ENCODE measurements at regions not wholly inside any gene's neighbourhood (a gene's known extent, or its start where the extent isn't known, plus 50 kb on each side); places are given as distances from the start of the nearest gene placed in this dataset.

GRCh38 chr1:4000811-4001251 is 100.8 kb upstream of the C1orf174 start:
- H3K4me1 Mint-ChIP-seq (ENCODE audit: low read depth, unreplicated experiment), result no peaks in the 10 kb centered on the region
- H3K27me3 Mint-ChIP-seq (ENCODE audit: unreplicated experiment), result peaks cover 22% of the 10 kb centered on the region
- H3K27ac Mint-ChIP-seq (ENCODE audit: unreplicated experiment), result no peak overlapping the region
- TF ChIP-seq CTCF (IDR thresholded peaks at IDR 0.05; ENCODE audit: unreplicated experiment), result no peak
- H3K36me3 Mint-ChIP-seq (ENCODE audit: insufficient read depth, unreplicated experiment), result peaks cover 5% of the 10 kb centered on the region
- CTCF ChIA-PET, result interaction anchor here (0.6 kb wide), 1 partner anchor 100 kb away, joined by 6 read pairs; the partner anchor contains the start of gene C1orf174
- DNase-seq, result no peak
- BruUV-seq (replicated peaks), result no TSS peak
- H3K9me3 Mint-ChIP-seq (ENCODE audit: low read depth, unreplicated experiment), result no peaks in the 10 kb centered on the region
- H3K4me3 Mint-ChIP-seq (ENCODE audit: low read depth, unreplicated experiment), result no peak overlapping the region
- intact Hi-C loops (cut with micrococcal nuclease; ENCODE audit: unreplicated experiment), result no loop called here

GRCh38 chr1:4001461-4001860 is 101.4 kb upstream of the C1orf174 start:
- CTCF ChIA-PET, result no interaction called here
- DNase-seq, result no peak
- Mint-ChIP-seq H3K36me3 (ENCODE audit: insufficient read depth, unreplicated experiment) (peaks cover 5% of the 10 kb centered on the region), H3K9me3 (ENCODE audit: low read depth, unreplicated experiment) (no peaks in the 10 kb centered on the region), H3K27me3 (ENCODE audit: unreplicated experiment) (peaks cover 20% of the 10 kb centered on the region), H3K4me3 (ENCODE audit: low read depth, unreplicated experiment) (no peak overlapping the region), H3K27ac (ENCODE audit: unreplicated experiment) (no peak overlapping the region), H3K4me1 (ENCODE audit: low read depth, unreplicated experiment) (no peaks in the 10 kb centered on the region)
- no TSS peak for BruUV-seq (replicated peaks)
- no peak for TF ChIP-seq CTCF (IDR thresholded peaks at IDR 0.05; ENCODE audit: unreplicated experiment)
- intact Hi-C loops (cut with micrococcal nuclease; ENCODE audit: unreplicated experiment), result no loop called here

- H3K36me3 Mint-ChIP-seq (ENCODE audit: insufficient read depth, unreplicated experiment), result peaks cover 5% of the 10 kb centered on the region
- intact Hi-C loops (cut with micrococcal nuclease; ENCODE audit: unreplicated experiment), result no loop called here
- no peak for TF ChIP-seq CTCF (IDR thresholded peaks at IDR 0.05; ENCODE audit: unreplicated experiment)
- no peak overlapping the region for H3K27ac Mint-ChIP-seq (ENCODE audit: unreplicated experiment)
- H3K4me1 Mint-ChIP-seq (ENCODE audit: low read depth, unreplicated experiment), result no peaks in the 10 kb centered on the region
- peaks cover 15% of the 10 kb centered on the region for H3K27me3 Mint-ChIP-seq (ENCODE audit: unreplicated experiment)
- DNase-seq, result no peak
- CTCF ChIA-PET, result no interaction called here
- H3K9me3 Mint-ChIP-seq (ENCODE audit: low read depth, unreplicated experiment), result peaks cover 3% of the 10 kb centered on the region
- no peak overlapping the region for H3K4me3 Mint-ChIP-seq (ENCODE audit: low read depth, unreplicated experiment)
- BruUV-seq (replicated peaks), result no TSS peak
These were observed 102.0 kb upstream of the C1orf174 start for GRCh38 chr1:4002061-4002521.

- intact Hi-C loops (cut with micrococcal nuclease; ENCODE audit: unreplicated experiment), result no loop called here
- H3K36me3 Mint-ChIP-seq (ENCODE audit: insufficient read depth, unreplicated experiment), result peaks cover 5% of the 10 kb centered on the region
- BruUV-seq (replicated peaks), result no TSS peak
- CTCF ChIA-PET, result interaction anchor here (0.7 kb wide), 1 partner anchor 22 kb away, joined by 3 read pairs; no protein-coding TSS in a partner anchor
- no peak overlapping the region for H3K4me3 Mint-ChIP-seq (ENCODE audit: low read depth, unreplicated experiment)
- peaks cover 16% of the 10 kb centered on the region for H3K27me3 Mint-ChIP-seq (ENCODE audit: unreplicated experiment)
- DNase-seq, result no peak
- H3K4me1 Mint-ChIP-seq (ENCODE audit: low read depth, unreplicated experiment), result no peaks in the 10 kb centered on the region
- TF ChIP-seq CTCF (IDR thresholded peaks at IDR 0.05; ENCODE audit: unreplicated experiment), result no peak
- H3K9me3 Mint-ChIP-seq (ENCODE audit: low read depth, unreplicated experiment), result peaks cover 7% of the 10 kb centered on the region
- H3K27ac Mint-ChIP-seq (ENCODE audit: unreplicated experiment), result no peak overlapping the region
These were observed 102.7 kb upstream of the C1orf174 start for GRCh38 chr1:4002741-4003140.
